HG03045 (cell line): ENCODE measurements at regions not wholly inside any gene's neighbourhood (a gene's known extent, or its start where the extent isn't known, plus 50 kb on each side); places are given as distances from the start of the nearest gene placed in this dataset.
"Not testable (repeated sequence)": the region's sequence is repeated elsewhere in the genome, so short reads cannot be mapped to it uniquely, and the experiment has no call there.

ENCODE experiments used
- ATAC-seq: cut with Tn5 transposase; IDR thresholded peaks from one replicate; pipeline ENCODE4 v1.9.1; 2021; ENCODE audit warnings: mild to moderate bottlenecking, moderate library complexity; ENCODE audit not compliant: unreplicated experiment

DNA sequence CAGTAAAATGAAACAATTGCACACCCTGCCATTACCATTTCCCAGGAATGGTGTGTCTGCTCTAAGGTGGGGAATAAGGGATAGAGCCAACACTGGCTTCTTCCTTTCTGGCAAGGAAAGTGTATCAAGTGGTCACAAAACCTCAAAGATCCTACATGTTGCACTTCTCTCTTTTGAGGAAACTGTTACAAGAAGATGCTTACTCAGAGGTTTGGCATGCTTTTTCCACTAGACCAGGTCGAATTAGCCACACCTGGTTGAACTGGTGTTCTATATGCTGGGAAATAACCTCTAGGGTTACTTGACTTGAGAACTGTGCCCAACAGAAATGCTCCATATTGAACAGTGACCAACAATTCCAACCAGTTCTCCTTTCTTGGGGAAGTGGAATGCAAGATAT lies 102.9 kb downstream of the LRRN1 start:
- no peak for ATAC-seq

DNA sequence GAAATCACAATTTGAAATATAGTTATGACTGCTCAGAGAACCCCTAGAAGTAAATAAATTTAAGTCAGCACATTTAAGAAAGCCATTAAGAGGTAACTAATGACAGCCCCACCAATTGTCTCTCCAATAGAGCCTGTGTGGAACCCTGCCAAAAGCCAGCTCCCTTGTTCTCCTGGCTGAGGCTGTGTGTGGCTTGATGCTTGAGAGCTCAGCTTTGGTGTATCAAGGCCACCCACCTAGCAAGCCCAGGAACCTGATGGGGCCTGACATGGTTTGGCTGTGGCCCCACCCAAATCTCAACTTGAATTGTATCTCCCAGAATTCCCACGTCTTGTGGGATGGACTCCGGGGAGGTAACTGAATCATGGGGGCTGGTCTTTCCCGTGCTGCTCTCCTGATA lies 106.9 kb downstream of the LRRN1 start:
- ATAC-seq: no peak

- ATAC-seq: no peak
These were observed 107.8 kb downstream of the LRRN1 start for GRCh38 chr3:3907023-3907422.

GRCh38 chr3:3918763-3919162 lies 119.5 kb downstream of the LRRN1 start:
- no peak for ATAC-seq

DNA sequence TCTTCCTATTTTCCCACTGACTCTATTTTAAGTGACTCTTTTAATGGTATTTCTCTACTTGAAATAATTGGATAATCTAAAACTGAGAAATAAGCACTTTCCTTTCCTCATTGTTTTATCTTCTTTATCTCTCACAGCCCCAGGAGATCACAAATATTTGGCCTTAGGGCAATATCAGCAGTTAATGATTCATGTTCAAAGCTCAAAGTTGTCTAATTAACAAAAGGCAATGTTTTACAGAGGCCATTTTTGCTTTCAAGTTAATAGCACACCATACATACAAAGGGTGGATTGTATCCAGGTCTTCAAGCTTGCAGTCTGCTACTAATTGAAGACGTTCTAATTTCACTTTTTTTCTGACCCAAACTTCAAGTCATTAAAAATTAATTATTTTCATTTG lies 120.1 kb downstream of the LRRN1 start:
- ATAC-seq: no peak

DNA sequence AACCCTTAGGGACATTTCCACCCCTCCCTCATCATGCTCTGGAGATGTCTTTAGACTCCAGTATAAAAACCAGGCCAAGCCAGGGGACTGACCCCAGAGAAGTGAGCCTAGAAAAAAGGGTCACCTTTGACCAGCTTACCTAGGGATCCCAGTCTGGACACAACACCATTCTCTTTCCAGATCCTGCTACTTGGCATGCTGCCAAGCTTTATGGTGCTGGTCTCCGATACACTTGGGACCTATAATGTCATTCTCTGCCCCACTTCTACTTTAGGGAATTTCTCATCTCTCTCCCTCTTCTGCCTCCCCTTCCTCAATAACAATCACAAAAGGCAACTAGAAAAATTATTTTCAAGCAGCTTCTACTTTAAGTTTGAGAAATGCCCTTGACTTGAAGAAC lies 124.4 kb downstream of the LRRN1 start:
- ATAC-seq: no peak

- no peak for ATAC-seq
These were observed 128.0 kb downstream of the LRRN1 start for GRCh38 chr3:3927198-3927597.

DNA sequence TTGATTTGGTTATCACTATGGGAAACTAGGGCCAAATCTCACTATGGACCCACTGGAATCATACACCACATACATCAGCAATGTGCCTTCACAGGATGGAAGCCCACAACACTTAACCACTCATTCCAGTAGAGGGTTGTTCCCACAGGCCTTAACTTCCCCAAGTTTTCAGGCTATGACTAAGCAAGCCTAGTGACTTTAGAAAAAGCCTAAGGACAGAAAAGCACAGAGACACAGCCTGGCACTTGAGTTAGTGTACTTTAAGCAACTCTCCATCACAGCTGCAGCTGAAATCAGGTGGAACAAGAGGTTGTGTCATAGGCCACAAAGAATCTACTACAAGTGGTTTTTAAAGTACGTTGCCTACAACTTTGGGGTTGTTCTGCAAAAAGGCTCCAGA lies 128.7 kb downstream of the LRRN1 start:
- no peak for ATAC-seq

DNA sequence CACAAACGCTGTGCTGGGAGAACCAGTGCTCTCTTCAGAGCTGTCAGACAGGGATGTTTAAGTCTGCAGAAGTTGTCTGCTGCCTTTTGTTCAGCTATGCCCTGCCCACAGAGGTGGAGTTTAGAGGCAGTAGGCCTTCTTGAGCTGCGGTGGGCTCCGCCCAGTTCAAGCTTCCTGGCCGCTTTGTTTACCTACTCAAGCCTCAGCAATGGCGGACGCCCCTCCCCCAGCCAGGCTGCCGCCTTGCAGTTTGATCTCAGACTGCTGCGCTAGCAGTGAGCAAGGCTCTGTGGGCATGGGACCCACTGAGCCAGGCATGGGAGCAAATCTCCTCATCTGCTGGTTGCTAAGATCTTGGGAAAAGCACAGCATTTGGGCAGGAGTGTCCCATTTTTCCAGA lies 142.1 kb downstream of the LRRN1 start:
- ATAC-seq: not testable (repeated sequence)

- ATAC-seq: no peak
These were observed 151.8 kb downstream of the LRRN1 start for GRCh38 chr3:3951071-3951470.

DNA sequence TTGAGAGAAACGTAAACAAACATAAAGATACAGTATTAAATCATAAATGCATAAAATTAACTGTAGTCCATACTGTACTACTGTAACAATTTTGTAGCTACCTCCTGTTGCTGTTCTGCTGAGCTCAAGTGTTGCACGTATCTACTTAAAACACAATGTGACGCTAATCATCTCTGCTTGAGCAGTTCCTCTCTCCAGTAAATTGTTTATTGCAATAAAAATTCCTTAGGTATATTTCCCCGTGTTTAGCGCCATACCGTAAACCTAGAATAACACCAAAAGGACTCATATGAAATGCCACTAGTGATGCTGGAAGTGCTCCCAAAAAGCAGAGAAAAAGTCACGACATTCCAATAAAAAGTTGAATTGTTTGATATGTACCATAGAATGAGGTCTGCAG lies 152.3 kb downstream of the LRRN1 start:
- ATAC-seq: no peak

- ATAC-seq: not testable (repeated sequence)
These were observed 163.6 kb downstream of the LRRN1 start for GRCh38 chr3:3962867-3963266.

GRCh38 chr3:3984053-3984452 lies 184.8 kb downstream of the LRRN1 start:
- no peak for ATAC-seq

GRCh38 chr3:3991598-3991997 lies 192.4 kb downstream of the LRRN1 start:
- ATAC-seq: no peak

DNA sequence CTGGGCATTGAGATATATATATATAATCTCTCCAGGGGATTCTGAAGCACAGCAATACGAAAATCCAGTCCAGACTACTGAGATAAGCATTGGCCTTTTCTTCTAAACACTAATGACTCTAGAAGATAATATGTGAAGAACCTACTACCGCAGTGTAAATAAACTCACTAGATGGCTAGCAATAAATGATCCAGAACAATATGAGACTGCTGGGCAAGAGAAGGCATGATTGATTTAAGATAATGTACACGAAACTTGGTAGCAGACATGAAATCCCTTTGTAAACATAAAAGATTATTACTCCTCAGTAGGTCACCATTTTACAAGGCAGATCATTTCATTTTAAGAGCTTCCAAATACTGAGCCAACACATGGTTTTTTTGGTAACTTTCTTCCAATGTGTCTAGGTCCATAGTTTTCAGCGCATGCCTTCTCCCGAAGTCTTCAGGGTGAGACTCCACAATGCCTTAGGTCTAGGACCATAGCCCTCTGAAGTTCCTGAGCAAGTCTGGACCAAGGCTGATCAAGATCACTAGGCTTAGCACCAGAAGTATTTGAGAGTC lies 193.2 kb downstream of the LRRN1 start:
- no peak for ATAC-seq

DNA sequence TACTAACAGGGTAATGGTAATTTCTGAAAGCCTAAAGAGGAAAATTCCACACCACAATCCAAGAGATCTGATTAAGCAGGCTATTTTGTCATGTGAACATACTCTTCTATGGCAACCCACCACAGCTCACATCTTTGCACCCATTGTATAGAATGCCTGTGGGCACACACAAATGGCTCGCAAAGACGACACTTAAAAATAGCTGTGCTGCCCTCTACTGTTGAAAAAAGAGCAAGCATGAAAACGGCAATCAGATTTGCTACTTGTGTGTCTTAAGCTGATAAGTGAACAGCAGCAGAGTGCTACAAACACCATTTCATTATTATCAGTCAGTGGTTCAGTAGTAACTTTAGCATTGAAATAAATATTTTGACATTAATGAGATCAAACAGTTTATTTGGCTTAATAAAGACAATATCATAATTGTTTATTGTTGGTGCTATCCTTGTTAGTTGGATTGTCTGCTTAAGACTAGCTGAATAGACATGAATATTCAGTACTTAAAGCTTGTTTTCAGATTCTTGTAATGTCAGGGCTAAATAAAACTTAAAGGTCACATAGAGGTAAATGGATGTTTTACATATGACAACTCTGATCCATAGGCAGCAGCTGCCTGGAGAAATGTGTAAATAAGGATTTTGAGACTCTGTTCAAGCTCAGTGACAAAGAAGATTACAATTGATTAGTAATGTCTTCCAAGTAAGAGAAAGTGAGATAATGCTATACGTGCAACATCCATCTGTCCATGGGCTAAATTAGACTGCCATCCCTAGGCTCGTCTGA lies 199.1 kb downstream of the LRRN1 start:
- ATAC-seq: no peak

- ATAC-seq: not testable (repeated sequence)
These were observed 200.1 kb downstream of the LRRN1 start for GRCh38 chr3:3999340-3999739.

DNA sequence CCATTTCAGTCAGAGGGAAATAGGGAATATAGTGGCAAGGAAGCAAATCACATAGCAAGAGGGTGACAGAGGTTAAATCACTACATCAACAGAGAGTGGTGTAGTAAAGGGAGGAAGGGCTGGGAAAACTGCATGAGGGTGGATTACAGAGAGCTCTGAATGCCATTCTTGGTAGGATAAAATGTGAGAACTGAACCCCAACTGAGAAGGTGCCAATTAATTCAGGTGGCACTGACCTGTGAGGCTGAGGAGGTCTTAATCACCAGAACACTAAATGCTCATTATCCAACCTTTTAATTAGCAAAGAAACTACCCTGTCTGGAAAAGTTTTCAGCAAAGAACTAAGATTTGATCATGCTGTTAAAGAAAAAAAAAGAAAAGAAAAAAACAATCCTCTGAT lies 202.7 kb downstream of the LRRN1 start:
- ATAC-seq: no peak

- ATAC-seq: no peak
These were observed 207.1 kb downstream of the LRRN1 start for GRCh38 chr3:4006288-4006687.

DNA sequence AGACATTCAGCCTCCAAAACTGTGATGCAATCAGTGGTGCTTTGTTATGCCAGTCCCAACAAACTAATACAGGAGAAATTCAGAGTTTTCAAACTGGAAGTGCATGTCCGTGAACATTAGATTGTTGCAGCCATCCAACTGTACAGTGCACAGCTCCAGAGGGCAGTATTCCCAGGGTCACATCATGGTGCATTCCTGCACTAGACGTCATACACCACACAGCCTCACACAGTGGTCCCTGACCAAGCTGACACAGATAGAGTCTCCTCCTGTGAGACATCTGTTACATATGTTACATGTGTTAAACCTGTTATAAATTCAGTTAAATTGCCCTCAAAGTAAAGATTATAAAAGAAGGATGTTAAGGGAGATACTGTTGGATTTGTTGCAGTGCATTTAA lies 209.0 kb downstream of the LRRN1 start:
- ATAC-seq: no peak

DNA sequence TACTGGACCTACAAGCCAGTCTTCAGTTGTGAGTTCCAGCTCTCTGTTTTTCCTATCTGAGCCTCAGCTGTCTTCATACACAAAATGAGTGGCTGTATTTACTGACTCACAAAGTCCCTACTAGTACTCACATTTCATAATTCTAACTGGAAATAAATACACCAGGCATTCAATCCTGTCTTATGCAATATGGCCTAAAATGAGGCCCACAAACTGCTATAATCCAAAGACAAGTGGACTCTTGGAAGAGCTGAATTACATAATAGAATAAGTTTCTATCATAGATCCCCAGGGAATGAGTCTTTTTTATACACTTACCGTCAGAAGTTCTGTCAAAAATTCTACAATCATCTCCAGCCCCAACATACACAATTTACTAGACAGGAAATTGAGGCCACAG lies 211.9 kb downstream of the LRRN1 start:
- ATAC-seq: no peak

DNA sequence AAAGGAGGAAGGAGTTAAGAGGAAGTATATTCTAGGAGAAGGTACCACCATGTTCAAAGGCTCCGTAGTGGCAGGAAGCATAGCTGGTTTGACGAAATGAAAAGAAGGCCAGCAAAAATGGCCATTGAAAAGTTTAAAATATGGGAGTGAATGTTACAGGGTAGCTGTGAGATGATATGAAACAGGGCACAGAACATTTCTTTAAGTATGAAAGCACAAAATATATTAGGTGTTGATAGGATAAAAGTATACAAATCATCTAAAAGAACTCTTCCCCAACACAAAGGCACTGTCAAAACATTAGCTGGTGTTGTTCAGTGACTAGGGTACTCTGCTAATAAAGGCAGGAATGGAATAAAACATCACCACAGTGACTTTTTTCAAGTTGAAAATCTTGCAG lies 216.2 kb downstream of the LRRN1 start:
- no peak for ATAC-seq

DNA sequence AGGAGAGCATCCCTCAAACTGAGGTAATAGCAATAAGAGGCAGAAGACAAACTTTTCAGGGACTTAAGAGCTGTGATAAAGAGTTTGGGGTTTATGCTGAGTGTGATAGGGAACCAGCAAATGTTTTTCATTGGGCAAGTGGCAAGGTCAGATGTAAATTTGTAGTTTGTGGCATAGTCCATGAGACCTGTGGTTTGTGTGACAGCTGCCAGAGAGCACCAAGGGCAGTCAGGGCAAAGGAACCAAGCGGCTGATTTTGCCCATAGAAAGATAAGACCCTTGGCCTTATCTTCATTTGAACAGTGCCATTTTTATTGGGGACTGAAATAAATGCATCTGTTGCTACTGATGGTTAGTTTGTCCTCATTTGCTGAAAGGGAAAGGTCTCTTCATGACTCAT lies 220.3 kb downstream of the LRRN1 start:
- ATAC-seq: no peak
